ENCODE measurements at regions not wholly inside any gene's neighbourhood (a gene's known extent, or its start where the extent isn't known, plus 50 kb on each side); places are given as distances from the start of the nearest gene placed in this dataset.

- TF ChIP-seq CTCF (IDR thresholded peaks at IDR 0.05; ENCODE audit: low read length) (no peak), EZH2 (IDR thresholded peaks at IDR 0.05; ENCODE audit: borderline replicate concordance, low read length) (no peak)
Observed at GRCh38 chr7:37598824-37599223, 84.7 kb upstream of the GPR141 start.
